CD4-positive, alpha-beta T cell treated with Interleukin-6 at 100 ng/mL for 8 hours (primary cell): ENCODE measurements at regions not wholly inside any gene's neighbourhood (a gene's known extent, or its start where the extent isn't known, plus 50 kb on each side); places are given as distances from the start of the nearest gene placed in this dataset.
"Not testable (repeated sequence)": the region's sequence is repeated elsewhere in the genome, so short reads cannot be mapped to it uniquely, and the experiment has no call there.

Source experiments
- DNase-seq: peaks from one replicate; pipeline ENCODE4 v3.0.0-alpha.2; 2020; ENCODE audit warnings: mixed read lengths, low spot score

- no peak for DNase-seq
Measured at GRCh38 chr22:44650806-44651205, 51.2 kb upstream of the PRR5 start.

DNA sequence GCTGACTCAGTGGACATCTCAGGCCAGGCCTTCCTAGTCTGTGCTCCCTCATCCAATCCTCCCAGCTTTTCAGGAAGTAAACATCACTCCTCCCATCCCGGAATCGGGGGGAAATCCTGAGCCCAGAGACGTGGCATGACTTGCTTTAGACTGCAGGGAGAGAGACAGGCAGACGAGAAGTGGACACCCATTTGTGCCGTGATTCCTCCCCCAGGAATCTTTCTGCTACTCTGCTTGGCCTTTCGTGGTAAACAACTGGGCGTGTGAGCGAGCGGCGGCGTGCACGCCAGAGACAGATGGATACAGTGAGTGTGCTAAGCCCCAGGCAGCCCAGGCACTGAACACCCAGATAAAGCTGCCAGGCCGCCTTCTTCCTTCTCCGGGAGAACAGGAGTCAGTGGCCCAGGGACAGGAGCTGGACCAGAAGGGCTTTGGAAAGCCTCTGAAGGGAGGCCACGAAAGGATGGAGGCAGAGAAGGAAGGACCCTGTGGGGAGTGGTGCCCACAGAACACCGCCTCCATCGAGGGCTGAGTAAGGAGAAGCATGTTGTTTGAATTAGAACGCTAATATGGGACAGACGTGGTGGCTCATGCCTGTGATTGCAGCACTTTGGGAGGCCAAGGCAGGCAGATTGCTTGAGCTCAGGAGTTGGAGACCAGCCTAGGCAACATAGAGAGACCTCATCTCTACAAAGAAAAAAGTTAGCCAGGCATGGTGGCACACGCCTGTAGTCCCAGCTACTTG is 53.0 kb upstream of the PRR5 start:
- DNase-seq, result no peak

DNA sequence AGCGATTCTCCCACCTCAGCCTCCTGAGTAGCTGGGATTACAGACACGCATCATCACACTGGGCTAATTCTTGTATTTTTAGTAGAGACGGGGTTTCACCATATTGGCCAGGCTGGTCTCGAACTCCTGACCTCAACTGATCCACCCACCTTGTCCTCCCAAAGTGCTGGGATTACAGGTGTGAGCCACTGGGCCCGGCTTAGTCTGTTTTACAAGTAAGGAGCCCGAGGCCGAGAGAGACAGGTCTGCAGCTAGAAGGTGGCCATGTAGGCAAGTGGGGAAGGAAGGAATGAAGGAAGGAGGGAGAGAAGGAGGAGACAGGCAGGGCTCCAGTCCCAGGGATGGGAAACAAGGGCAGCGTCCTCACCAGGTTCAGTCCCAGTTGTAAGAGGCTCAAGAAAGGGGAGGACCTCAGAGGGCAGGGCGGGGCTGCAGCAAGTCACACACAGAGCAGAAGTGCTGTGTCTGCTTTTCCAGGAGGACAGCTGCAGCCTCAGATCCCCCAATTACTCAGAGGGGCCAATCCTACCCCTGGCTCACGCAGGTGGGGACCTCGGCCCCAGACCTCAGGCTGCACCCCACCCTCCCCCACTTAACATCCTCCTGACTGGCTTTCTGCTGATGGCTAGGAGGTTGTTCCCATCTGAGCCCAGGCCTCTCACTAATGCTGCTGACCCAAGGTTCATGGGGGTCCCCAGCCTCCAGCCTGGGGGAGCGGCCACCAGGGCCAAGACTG is 53.8 kb upstream of the PRR5 start:
- DNase-seq, result no peak

GRCh38 chr22:44647141-44647540 is 54.9 kb upstream of the PRR5 start:
- no peak for DNase-seq

DNA sequence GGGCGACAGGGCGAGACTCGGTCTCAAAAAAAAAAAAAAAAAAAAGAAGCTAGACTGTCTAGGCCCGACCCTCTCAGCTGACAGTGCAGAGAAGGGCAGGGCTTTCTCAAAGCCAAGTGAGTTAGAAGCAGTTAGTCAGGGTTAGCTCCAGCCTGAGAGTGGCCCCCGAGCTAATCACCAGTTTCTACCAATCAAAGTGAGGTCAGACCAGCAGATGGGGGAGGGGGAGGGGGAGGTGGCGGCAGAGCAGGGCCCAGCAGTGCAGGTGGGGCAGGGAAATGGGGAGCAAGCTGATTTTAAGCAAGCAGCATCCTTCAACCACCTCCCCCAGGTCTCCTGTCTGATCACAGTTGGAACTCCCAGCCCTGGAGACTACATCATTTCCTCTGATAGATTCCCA is 55.3 kb upstream of the PRR5 start:
- no peak for DNase-seq

DNA sequence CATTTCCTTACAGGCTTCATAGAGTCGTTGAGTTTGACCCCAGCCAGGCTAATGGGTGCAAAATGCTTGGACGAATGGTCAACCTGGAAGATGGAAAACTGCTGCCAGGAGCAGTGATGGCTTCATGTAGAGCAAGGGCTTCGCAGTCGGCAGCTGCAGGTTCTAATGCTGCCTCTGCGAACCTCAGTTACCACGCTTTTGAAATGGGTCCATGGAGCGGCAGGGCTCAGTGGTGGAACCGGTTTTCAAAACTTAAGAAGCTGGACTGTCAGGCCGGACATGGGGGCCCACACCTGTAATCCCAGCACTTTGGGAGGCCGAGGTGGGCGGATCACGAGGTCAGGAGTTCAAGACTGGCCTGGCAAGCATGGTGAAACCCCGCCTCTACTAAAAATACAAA is 55.9 kb upstream of the PRR5 start:
- no peak for DNase-seq

GRCh38 chr22:44645531-44645930 is 56.5 kb upstream of the PRR5 start:
- DNase-seq, result no peak

DNA sequence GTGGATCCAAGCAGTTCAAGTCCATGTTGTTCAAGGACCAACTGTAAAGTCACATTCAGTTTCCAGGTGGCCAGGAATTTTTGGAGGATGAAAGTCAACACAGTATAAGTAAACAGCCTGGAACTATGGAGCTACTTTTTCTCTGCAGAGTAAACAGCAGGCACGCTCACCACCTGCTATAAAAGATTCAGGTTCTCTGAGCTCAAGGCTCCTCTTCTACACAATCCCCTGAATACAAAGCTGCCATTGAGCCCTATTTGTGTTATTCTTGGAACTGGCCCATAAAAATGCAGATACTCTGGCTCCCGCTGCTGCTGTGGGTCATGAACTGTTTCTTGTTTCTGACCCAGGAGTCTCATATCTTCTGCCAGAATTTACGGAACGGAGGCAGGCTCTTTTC is 56.9 kb upstream of the PRR5 start:
- DNase-seq, result no peak

- DNase-seq, result not testable (repeated sequence)
Measured at GRCh38 chr22:44643526-44644101, 58.4 kb upstream of the PRR5 start.

DNA sequence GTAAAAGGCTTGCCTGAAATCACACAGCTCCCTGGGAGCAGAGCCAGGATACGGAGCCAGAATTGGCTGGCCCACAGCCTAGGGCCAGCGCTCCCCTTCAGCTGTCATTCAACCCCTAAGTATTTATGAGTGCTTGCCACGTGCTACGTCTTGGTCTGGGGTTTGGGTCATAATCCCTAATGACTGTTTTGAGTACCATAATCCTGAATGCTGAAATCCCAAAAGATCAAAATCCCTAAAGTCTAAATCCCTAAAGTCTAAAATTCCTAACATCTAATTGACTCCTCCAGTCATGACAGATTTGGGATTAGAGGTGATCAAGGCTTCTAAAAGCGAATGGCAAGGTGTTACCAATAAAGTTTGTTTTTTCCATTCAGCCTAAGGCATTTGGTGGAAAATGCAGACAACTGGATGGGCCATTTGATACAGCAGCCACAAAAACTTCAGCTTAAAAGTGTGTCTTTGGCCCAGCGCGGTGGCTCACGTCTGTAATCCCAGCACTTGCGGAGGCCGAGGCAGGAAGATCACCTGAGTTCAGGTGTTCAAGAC is 59.8 kb upstream of the PRR5 start:
- DNase-seq, result no peak

DNA sequence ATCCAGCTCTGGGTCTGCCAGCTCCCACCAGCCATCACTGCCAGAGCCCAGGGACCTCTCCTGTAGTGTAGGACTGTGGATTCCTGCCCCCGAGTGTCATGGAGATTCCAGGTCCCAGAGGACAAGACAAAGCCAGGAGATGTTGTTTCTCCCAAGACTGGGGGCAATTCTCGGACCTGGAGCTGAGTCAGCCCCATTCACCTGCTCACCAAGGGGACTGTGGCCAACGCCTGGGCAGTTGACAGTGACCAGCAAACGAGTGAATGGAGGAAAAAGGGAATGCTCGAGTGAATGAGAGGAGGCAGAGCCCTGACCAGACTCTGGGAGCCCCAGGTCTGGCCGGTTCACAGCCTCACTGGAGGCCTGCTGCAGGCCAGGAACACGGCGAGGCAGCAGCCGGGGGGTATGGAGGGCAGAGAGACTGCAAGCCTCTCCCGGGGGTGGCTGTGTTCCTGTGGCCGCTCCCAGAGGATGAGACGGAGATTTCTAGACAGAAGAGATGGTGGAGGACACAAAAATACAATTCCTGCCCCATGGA is 61.3 kb upstream of the PRR5 start:
- DNase-seq, result no peak

DNA sequence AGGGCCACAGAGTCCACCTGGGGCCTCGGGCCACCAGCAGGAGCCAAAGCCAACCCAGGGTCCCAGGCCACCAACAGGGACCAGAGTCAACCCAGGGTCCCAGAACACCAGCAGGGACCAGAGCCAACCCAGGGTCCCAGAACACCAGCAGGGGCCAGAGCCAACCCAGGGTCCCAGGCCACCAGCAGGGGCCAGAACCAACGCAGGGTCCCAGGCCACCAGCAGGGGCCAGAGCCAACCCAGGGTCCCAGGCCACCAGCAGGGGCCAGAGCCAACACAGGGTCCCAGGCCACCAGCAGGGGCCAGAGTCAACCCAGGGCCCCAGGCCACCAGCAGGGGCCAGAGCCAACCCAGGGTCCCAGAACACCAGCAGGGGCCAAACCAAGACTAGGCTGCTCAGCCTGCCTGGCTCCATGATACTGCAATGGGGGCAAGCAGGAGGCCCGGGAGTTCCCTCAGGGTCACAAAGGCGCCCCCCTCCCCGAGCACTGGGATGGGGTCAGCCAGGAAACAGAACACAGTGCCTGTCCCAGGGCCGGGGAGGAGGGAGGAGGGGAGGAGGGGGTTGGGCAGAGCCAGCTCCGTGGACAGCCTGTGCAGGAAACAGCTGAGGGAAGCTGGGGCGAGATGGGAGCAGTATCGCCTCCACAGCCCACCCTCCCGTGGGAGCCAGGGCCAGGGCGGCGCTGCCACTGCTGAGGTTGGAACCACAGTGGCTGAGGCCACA is 62.0 kb upstream of the PRR5 start:
- no peak for DNase-seq

DNA sequence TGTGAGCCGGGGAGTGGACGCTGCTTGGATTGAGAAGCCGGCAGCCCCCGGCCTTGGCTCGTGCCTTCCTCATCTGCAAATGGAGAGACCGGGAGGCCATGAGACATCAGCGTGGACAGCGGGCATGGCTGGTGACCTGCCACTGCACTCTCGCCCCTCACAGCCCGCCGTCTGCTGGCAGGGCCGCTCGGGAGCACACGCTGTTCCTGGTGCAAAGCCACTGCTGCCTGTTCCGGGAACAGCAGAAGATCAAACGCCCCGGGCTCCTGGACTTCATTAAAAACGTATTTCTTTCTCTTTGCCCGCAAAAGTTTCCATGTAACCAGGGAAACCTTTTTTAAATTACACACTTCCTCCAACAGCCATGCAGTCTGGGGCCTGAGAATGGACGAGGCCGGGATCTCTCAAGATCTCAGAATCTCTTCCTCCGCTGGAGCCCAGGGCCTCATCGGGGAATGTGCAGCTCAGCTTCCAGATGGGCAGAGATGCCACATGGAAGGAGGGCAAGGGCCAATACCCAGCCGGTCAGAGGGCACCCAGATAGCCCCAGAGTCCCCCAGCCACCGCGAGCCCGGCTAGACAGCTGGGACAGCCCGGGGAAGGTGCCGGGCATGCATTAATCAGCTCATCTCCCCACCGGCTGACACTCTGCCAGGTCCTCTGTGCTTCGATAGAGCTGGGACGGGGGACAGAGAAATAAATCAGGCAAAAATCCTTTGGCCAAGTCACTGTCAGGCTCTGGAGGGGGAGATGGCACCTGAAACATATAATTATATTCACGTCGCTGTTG is 62.8 kb upstream of the PRR5 start:
- no peak for DNase-seq

DNA sequence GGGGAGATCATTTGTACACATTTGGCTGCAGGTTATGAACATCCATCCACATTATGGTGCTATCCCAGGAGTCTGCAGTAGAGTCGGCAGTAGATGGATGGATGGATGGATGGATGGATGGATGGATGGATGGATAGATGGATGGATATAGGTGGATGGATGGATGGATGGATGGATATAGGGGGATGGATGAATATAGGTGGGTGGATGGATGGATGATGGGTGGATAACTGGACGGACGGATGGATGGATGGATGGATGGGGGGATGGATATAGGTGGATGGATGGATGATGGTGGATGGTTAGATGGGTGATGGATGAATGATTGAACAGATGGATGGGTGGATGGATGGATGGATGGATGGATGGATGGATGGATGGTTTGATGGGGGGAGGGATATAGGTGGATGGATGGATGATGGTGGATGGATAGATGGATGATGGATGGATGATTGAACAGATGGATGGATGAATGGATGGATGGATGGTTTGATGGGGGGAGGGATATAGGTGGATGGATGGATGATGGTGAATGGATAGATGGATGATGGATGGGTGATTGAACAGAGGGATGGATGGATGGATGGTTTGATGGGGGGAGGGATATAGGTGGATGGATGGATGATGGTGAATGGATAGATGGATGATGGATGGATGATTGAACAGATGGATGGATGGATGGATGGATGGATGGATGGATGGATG is 65.3 kb upstream of the PRR5 start:
- DNase-seq, result not testable (repeated sequence)

DNA sequence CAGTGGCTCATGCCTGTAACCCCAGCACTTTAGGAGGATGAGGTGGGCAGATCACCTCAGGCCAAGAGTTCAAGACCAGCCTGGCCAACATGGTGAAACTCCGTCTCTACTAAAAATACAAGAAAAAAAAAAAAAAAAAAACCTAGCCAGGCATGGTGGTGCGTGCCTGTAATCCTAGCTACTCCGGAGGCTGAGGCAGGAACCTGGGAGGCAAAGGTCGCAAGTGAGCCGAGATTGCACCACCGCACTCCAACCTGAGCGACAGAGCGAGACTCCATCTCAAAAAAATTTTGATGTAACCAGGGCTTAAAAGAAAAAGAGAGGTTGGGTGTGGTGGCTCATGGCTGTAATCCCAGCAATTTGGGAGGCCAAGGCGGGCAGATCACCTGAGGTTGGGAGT is 66.4 kb upstream of the PRR5 start:
- DNase-seq, result not testable (repeated sequence)

GRCh38 chr22:44634426-44635321 is 67.3 kb upstream of the PRR5 start:
- DNase-seq, result no peak

GRCh38 chr22:44633647-44634046 is 68.4 kb upstream of the PRR5 start:
- no peak for DNase-seq

- DNase-seq, result no peak
Measured at GRCh38 chr22:44632541-44633396, 69.2 kb upstream of the PRR5 start.

GRCh38 chr22:44630826-44631225 is 71.2 kb upstream of the PRR5 start:
- DNase-seq, result no peak
